AG09319 (cell line): ENCODE measurements at regions not wholly inside any gene's neighbourhood (a gene's known extent, or its start where the extent isn't known, plus 50 kb on each side); places are given as distances from the start of the nearest gene placed in this dataset.

ENCODE experiments used
- DNase-seq: peaks from one replicate; pipeline ENCODE4 v3.0.0-alpha.2; 2010; ENCODE audit warnings: low read depth; ENCODE audit errors: extremely low read depth
- CTCF ChIP-seq: IDR thresholded peaks from 2 replicates; pipeline ENCODE4 v1.5.1; 2011; ENCODE audit warnings: low read depth, mild to moderate bottlenecking, inconsistent platforms, low read length, moderate library complexity

DNA sequence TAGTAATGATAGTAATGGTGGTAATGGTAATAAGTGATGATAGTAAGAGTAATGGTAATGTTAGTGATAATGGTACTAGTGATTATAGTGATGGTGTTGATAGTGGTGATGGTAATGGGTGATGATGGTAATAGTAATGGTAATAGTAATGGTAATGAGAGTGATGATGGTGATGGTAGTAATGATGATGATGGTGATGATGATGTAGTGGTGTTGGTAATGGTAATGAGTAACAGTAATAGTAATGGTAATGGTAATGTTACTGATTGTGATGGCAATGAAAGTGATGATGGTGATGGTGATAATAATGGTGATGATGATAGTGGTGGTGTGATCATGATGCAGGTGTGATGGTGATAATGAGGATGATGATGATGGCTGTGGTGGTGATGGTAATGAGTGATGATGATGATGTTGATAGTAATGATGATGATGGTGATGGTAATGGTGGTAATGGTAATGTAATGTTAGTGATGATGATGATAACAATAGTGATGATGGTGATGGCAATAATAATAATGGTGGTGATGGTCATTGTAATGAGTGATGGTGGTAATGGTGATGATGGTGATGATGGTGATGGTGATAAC, 235.0 kb downstream of the MATN1 start:
- TF ChIP-seq CTCF = no peak
- DNase-seq = no peak

- DNase-seq = no peak
- TF ChIP-seq CTCF = no peak
Measured at GRCh38 chr1:30487042-30487441, 236.3 kb downstream of the MATN1 start.

- no peak for TF ChIP-seq CTCF
- DNase-seq = no peak
Measured at GRCh38 chr1:30485072-30485471, 238.3 kb downstream of the MATN1 start.

DNA sequence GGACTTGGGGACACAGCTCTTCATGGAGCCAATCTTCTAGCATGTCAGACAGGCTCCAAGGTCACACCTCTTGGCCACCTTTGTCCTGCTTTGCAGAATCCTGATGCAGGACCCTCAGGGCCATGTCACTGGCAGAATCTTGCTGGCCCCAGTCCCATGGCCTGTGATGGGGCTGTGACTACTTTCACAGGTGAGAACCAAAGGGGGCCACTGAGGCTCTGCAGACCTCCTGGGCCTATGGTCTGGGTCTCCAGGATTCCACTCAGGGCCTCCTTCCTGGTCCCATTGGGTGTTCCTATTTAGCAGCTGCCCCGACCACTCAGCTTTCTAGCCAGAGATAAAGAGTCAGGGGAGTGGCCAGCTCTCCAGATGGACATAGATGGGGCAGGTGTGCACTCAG, 238.7 kb downstream of the MATN1 start:
- TF ChIP-seq CTCF = no peak
- DNase-seq = no peak

DNA sequence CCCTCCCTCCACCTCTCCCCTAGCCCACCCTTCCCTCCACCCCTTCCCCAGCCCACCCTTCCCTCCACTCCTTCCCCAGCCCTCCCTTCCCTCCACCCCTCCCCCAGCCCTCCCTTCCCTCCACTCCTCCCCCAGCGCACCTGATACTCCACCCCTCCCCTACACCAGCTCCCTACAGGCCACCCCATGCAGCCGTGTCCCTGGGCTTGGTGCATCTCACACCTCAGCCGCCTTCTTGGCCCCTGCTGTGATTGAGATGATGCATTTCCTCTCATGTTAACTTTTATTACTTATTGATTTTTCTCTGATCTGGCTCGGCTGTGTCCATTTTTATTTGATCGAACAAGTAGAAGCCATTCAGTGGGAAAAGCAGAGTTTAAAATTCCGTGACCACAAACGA, 243.8 kb downstream of the MATN1 start:
- TF ChIP-seq CTCF = no peak

DNA sequence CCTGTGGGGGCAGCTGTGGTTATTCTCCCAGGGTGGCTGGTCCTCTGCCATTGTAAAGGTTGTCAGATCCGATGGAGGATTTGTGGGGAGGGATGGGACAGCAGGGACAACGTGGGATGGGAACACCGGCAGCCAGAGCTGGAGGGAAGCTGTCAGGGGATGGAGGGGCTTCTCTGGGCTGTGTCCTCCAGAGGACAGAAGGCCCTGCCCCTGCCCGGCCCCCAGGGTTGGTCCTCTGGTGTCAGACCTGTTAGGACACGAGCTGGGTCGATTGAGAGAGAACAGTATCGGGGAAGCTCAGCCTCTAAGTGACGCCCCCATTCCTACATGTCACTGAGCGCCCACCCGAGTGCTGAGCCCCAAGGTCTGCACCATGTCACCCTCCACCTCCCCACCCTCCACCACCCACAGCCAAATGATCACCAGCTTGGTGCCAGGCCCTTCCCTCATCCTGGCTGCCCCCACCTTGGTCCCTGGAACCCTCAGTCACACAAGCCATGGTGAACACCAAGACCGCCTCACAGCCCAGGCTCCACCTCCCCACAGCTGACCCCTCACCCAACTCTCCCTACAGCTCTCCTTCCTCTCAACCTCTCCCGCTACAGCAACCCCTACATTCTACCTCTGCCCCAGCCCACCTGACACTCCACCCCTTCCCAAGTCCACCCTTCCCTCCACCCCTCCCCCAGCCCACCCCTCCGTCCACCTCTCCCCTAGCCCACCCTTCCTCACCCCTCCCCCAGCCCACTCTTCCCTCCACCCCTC, 244.4 kb downstream of the MATN1 start:
- DNase-seq = no peak
- TF ChIP-seq CTCF = no peak

More for the DNA sequence above, 243.8 kb downstream of the MATN1 start:
- no peak for DNase-seq

- DNase-seq = no peak
- no peak for TF ChIP-seq CTCF
Measured at GRCh38 chr1:30478283-30478682, 245.1 kb downstream of the MATN1 start.
